Spleen (tissue), 11 donors: ENCODE measurements at regions not wholly inside any gene's neighbourhood (a gene's known extent, or its start where the extent isn't known, plus 50 kb on each side); places are given as distances from the start of the nearest gene placed in this dataset.

ENCODE experiments used
- DNase-seq: peaks from one replicate; pipeline ENCODE4 v3.0.0-alpha.2; 2020
- H3K27ac ChIP-seq, 8 donors: fragments of 200-600 bp; sonication (generic) in 7 of 8; 1 replicate in 4 of 8; 2 replicates in 4 of 8; pipeline versions ENCODE4 v1.5.0 to v1.8.0; 2016 to 2021; ENCODE audit warnings: inconsistent platforms in 4 of 8, mild to moderate bottlenecking in 4 of 8, moderate library complexity in 1 of 8
- H3K27me3 ChIP-seq, 7 donors: fragments of 200-600 bp; sonication (generic) in 6 of 7; replicated peaks in 1 of 7; 1 replicate in 4 of 7; 2 replicates in 3 of 7; pipeline versions ENCODE4 v1.5.0 to v1.8.0; 2016 to 2021; ENCODE audit warnings: inconsistent platforms in 3 of 7, mild to moderate bottlenecking in 1 of 7
- H3K36me3 ChIP-seq, 6 donors: fragments of 200-600 bp; sonication (generic) in 5 of 6; 1 replicate in 4 of 6; 2 replicates in 2 of 6; pipeline versions ENCODE4 v1.5.0 to v1.8.0; 2016 to 2021; ENCODE audit warnings: inconsistent platforms in 2 of 6
- H3K4me1 ChIP-seq, 6 donors: fragments of 200-600 bp; sonication (generic) in 5 of 6; 1 replicate in 3 of 6; 2 replicates in 3 of 6; pipeline versions ENCODE4 v1.5.0 to v1.8.0; 2016 to 2021; ENCODE audit warnings: inconsistent platforms in 3 of 6
- H3K4me3 ChIP-seq, 8 donors: fragments of 200-600 bp; sonication (generic) in 7 of 8; 1 replicate in 4 of 8; 2 replicates in 4 of 8; pipeline versions ENCODE4 v1.5.0 to v1.8.0; 2016 to 2021; ENCODE audit warnings: inconsistent platforms in 4 of 8, mild to moderate bottlenecking in 4 of 8, moderate library complexity in 2 of 8
- H3K9me3 ChIP-seq, 8 donors: fragments of 200-600 bp; sonication (generic) in 7 of 8; 1 replicate in 4 of 8; 2 replicates in 4 of 8; pipeline versions ENCODE4 v1.5.0 to v1.8.0; 2016 to 2021; ENCODE audit warnings: inconsistent platforms in 4 of 8
- POLR2A ChIP-seq, 3 donors: fragments of 450-650 bp; IDR thresholded peaks; one replicate each; pipeline ENCODE4 v1.5.1; 2017; ENCODE audit warnings: antibody characterized with exemption in 3 of 3, mild to moderate bottlenecking in 1 of 3
- POLR2AphosphoS5 ChIP-seq, 3 donors: sonication (generic); formaldehyde crosslinking; IDR thresholded peaks; one replicate each; pipeline ENCODE4 v1.5.1; 2017; ENCODE audit warnings: antibody characterized with exemption in 3 of 3
- WGBS, 5 donors: extraction: QIAGEN DNeasy Blood & Tissue Kit in 3 of 5; methylation state at CpG; one replicate each; pipeline versions ENCODE4 v1.1.5 to v1.1.7; 2013 to 2018; 5-methylcytosine and 5-hydroxymethylcytosine counted together
- intact Hi-C: fragments of 100-400 bp; cut with DNase I; formaldehyde crosslinking; loops from one replicate; pipeline ENCODE4 v1.15.0; 2023; ENCODE audit warnings: low total_unique reads
- TF ChIP-seq, protein P1 (sequence below), 11 experiments: fragments of 200-600 bp in 7 of 11; fragments of 450-650 bp in 4 of 11; sonication (generic) in 4 of 11; IDR thresholded peaks in 8 of 11; conservative IDR thresholded peaks in 3 of 11; 1 replicate in 7 of 11; 2 replicates in 4 of 11; pipeline versions ENCODE4 v1.4.0 to v1.8.0; 2016 to 2021; ENCODE audit warnings: antibody characterized with exemption in 11 of 11, inconsistent platforms in 4 of 11, mild to moderate bottlenecking in 1 of 11
- donor health status: healthy with polysubstance abuse.
- donor health status: DM: no; HTN: no; CAD: no; lungs with moderate emphysema.
- donor health status: DM: no; HTN: no; CAD: no.
- donor health status: Bipolar disorder and iron deficiency.
- donor health status: healthy.
- donor health status: DM: no; HTN: no; CAD: no.
- donor health status: DM: yes; HTN: yes; CAD: no.

DNA sequence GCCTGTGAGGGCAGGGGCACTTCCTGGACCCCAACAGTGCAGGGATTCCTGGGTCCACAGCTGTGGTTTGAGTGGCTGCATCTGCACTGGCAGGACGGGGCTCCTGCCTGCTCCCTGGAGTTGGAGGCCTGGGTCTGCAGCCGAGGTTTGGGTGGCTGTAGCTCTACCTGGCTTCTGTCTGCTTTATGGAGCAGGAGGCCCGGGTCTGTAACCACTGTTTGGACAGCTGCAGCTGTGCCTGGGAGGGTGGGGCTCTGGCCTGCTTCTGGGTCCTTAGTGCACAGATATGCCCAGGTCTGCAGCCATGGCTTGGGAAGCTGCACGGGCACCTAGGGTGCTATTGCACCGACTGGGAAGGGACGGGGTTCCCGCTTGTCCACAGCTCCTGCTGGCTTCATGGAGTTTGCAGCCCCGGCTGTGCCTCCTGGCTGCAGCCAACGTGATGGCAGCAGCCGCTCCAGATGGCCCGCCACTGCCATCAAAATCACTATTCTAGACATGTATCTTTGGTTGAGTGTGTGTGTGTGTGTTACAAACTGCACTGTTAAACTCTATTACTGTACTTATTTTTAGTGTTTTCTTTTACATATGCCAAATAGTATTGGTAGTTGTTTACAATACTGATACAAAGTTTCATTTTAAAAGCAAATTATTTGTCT lies 412.3 kb upstream of the KIRREL3 start:
- H3K27me3 ChIP-seq: no peaks in the 10 kb centered on the region
- H3K4me3 ChIP-seq: no peak overlapping the region
- peaks cover 0 to 52% (median 33%) of the 10 kb centered on the region in 8 donors for H3K9me3 ChIP-seq
- WGBS, 5 donors: 82 to 96% (median 86%) methylated on average over 4 to 11 of the region's 11 CpGs
- no peak for DNase-seq
- H3K36me3 ChIP-seq: no peaks in the 10 kb centered on the region
- TF ChIP-seq POLR2A (IDR thresholded peaks at IDR 0.05): no peak
- TF ChIP-seq POLR2AphosphoS5 (IDR thresholded peaks at IDR 0.05): no peak
- TF ChIP-seq, protein P1, sequence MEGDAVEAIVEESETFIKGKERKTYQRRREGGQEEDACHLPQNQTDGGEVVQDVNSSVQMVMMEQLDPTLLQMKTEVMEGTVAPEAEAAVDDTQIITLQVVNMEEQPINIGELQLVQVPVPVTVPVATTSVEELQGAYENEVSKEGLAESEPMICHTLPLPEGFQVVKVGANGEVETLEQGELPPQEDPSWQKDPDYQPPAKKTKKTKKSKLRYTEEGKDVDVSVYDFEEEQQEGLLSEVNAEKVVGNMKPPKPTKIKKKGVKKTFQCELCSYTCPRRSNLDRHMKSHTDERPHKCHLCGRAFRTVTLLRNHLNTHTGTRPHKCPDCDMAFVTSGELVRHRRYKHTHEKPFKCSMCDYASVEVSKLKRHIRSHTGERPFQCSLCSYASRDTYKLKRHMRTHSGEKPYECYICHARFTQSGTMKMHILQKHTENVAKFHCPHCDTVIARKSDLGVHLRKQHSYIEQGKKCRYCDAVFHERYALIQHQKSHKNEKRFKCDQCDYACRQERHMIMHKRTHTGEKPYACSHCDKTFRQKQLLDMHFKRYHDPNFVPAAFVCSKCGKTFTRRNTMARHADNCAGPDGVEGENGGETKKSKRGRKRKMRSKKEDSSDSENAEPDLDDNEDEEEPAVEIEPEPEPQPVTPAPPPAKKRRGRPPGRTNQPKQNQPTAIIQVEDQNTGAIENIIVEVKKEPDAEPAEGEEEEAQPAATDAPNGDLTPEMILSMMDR (IDR thresholded peaks at IDR 0.05 in 8 of 11, conservative IDR thresholded peaks at IDR 0.05 in 3 of 11): no peak
- intact Hi-C loops: no loop called here
- H3K4me1 ChIP-seq: no peaks in the 10 kb centered on the region
- H3K27ac ChIP-seq: no peak overlapping the region

DNA sequence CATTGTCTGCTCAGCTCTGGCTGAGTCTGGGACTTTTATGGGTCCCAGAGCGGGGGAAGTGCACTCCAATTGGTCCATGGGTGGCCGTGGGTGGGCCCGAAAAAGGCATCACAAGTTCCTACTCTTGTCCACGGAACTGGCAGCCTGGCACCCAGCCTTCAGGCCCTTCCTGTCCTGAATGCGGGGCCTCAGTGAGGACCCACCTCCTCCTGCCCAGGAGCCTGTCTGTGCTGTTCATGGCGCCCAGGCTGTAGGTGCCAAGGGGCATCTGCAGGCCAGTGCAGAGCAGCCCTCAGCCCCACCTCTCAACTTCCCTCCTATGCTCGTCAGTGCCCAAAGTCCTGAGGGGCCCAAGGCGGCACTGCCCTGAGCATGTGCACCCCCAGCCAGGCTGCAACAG lies 411.7 kb upstream of the KIRREL3 start:
- no peak overlapping the region for H3K27ac ChIP-seq
- no peak for TF ChIP-seq POLR2AphosphoS5 (IDR thresholded peaks at IDR 0.05)
- TF ChIP-seq, protein P1 (IDR thresholded peaks at IDR 0.05 in 8 of 11, conservative IDR thresholded peaks at IDR 0.05 in 3 of 11): no peak
- TF ChIP-seq POLR2A (IDR thresholded peaks at IDR 0.05): no peak
- H3K4me3 ChIP-seq: no peak overlapping the region
- H3K9me3 ChIP-seq: peaks cover 0 to 56% (median 33%) of the 10 kb centered on the region in 8 donors
- intact Hi-C loops: no loop called here
- 83 to 98% (median 88%) methylated on average over 4 to 8 of the region's 8 CpGs; no CpG with 5 or more reads in 1 of the 5 donors for WGBS, 5 donors
- no peak for DNase-seq
- no peaks in the 10 kb centered on the region for H3K4me1 ChIP-seq
- no peaks in the 10 kb centered on the region for H3K27me3 ChIP-seq
- H3K36me3 ChIP-seq: no peaks in the 10 kb centered on the region

DNA sequence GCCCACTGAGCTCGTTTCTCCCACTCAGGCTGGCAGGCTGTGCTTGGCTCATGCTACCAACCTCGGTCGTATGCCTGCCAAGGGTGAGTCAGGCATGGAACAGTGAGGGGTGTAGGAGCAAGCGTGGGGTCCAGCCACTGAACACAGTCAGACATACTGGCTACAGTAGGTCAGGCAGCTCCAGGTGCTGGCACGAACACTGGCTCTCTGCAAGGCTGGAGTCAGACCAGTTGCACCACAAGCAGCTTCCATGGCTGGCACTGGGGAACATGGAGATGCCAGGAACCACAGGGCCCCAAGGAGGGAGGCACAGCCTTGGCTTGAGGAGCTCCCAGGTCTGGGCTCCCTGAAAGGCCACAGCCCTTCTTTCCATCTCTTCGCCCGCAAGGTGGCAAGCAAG lies 410.7 kb upstream of the KIRREL3 start:
- H3K36me3 ChIP-seq: no peaks in the 10 kb centered on the region
- no peak overlapping the region for H3K4me3 ChIP-seq
- TF ChIP-seq, protein P1 (IDR thresholded peaks at IDR 0.05 in 8 of 11, conservative IDR thresholded peaks at IDR 0.05 in 3 of 11): no peak
- no peak for TF ChIP-seq POLR2A (IDR thresholded peaks at IDR 0.05)
- no peak for TF ChIP-seq POLR2AphosphoS5 (IDR thresholded peaks at IDR 0.05)
- H3K27ac ChIP-seq: no peak overlapping the region
- WGBS, 5 donors: 77 to 90% (median 89%) methylated on average over 7 of the region's 7 CpGs
- no peaks in the 10 kb centered on the region for H3K4me1 ChIP-seq
- no peaks in the 10 kb centered on the region for H3K27me3 ChIP-seq
- intact Hi-C loops: no loop called here
- H3K9me3 ChIP-seq: peaks cover 0 to 54% (median 33%) of the 10 kb centered on the region in 8 donors
- no peak for DNase-seq

DNA sequence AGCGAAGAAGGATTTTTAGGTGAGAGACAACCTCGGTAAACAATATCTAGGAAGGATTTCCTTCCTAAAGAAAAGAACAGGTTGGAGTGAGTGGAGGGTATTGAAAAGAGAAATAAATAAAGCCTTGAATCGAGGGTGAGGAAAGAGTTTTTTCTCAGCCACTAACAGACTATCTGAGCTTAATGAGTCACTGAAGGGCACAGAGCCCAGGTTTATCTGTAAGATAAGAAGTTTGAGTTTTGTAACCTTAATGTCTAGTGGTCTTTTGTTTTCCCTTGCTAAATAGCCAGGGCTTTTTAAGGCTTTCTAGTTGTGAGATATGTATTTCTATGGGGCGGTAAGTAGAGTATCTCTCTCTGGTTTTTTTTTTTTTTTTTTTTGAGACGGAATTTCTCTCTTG lies 394.5 kb upstream of the KIRREL3 start:
- Histone ChIP-seq H3K9me3 (peaks cover 0 to 5% (median 0%) of the 10 kb centered on the region in 8 donors), H3K4me1 (no peaks in the 10 kb centered on the region), H3K36me3 (no peaks in the 10 kb centered on the region), H3K27ac (no peak overlapping the region), H3K27me3 (peaks cover 0 to 6% (median 0%) of the 10 kb centered on the region in 7 donors), H3K4me3 (no peak overlapping the region)
- intact Hi-C loops: no loop called here
- DNase-seq: no peak
- TF ChIP-seq POLR2A (IDR thresholded peaks at IDR 0.05) (no peak), POLR2AphosphoS5 (IDR thresholded peaks at IDR 0.05) (no peak)
- TF ChIP-seq, protein P1 (IDR thresholded peaks at IDR 0.05 in 8 of 11, conservative IDR thresholded peaks at IDR 0.05 in 3 of 11): no peak
- WGBS, 5 donors: 66 to 90% (median 80%) methylated on average over 5 of the region's 5 CpGs
